ENCODE measurements at regions not wholly inside any gene's neighbourhood (a gene's known extent, or its start where the extent isn't known, plus 50 kb on each side); places are given as distances from the start of the nearest gene placed in this dataset.
A peak's percentile ranks its signal among the peaks of the same experiment; 100 is the strongest.
"Not testable (repeated sequence)": the region's sequence is repeated elsewhere in the genome, so short reads cannot be mapped to it uniquely, and the experiment has no call there.

DNA sequence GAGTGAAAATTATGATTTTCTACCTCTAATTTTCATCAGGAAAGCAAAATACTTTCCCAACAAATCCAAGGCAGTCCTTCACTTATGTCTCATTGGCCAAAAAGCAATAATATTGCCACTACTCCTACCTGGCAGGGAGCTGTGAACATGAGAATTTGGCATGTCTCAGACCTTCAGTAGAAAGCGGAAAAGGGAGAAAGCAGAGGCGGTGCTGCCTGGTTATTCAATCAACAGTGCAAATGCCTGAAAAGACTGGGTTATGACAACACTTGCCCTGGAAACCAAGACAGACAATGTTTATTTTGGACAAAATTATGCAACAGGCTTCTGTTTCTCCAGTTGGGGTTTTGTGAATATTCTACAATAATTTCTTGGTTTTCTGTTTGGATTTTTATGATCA lies 194.4 kb downstream of the TAF11L14 start:
- no peak for DNase-seq (ENCODE audit: low spot score)

DNA sequence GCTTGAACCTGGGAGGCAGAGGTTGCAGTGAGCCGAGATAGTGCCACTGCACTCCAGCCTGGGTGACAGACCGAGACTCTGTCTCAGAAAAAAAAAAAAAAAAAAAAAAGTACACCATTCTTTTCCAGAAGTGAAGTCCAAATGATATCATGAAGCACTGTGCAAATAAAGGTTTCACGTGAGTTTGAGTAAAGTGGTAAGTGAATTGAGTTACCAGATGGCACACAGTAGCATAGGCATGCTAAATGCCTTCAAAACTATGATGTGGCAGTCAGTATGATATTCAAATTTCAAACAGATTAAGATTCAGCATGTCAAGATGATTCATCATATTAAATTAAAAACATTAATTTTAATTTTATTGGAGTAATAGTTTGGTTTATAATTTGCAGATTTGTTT lies 195.2 kb downstream of the TAF11L14 start:
- DNase-seq (ENCODE audit: low spot score), result no peak

DNA sequence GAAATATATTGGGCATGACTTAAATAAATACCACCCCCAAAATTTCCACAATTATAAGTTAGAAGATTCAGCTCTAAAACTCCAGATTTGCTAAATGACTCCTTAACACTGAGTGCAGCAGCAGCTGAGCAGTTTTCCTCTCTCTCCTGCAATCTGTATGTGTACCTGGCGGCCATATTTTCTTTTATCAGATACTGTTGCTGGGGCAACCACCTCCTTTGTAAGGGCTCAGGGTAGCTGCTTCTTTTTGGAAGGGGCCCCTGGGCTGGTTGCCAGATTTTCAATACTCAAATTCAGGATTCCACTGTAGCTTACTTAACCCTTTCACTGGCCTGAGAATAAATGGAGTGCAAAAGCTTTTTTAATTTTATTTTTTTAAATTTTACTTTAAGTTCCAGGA lies 197.0 kb downstream of the TAF11L14 start:
- DNase-seq (ENCODE audit: low spot score), result peak; percentile 56

DNA sequence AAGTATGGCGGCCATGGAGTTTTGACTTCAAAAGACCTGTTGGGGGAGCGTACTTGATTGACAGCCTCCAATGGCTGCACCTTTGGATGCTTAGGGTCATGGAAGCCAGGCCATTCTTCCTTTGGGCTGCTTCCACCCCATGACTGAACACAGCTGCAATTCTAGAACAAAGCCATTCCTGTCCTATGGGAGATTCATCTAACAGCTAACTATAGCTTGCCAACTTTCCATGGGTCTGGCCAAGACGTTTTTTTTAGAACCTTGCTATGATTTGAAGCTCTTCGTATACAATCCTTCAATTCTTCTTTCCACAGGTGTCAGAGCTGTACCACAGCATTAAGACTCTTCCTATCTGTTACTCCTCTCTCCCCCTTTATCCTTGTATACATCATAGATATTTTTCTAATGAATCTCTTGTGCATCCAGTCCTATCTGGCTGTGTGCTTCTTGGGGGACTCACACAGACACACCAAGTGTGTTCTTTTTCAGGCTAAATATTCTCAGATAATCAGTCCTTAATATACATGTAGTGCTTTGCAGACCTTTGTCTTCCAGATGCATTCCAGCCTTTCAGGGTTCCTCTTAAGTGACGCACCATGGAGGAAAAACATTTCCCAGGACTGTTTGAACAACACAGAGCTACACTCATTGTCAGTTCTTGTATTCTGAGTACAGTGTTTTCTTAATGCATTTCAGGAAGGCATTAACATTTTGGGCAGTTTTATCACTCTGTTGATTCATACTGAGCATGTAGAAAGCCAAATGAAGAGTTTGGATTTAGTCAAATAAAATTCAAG lies 198.9 kb downstream of the TAF11L14 start:
- DNase-seq (ENCODE audit: low spot score), result no peak

DNA sequence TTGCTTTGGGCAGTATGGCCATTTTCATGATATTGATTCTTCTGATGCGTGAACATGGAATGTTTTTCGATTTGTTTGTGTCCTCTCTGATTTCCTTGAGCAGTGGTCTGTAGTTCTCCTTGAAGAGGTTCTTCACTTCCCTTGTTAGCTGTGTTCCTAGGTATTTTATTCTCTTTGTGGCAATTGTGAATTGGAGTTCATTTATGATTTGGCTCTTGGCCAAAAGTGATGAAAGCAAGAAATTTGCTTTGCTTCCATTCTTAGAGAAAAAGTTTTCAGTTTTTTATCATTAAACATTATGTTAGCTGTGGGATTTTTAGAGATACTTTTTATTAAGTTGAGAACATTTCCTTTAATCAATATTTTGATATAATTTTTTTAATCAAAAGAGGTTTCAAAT lies 203.5 kb downstream of the TAF11L14 start:
- no peak for DNase-seq (ENCODE audit: low spot score)

DNA sequence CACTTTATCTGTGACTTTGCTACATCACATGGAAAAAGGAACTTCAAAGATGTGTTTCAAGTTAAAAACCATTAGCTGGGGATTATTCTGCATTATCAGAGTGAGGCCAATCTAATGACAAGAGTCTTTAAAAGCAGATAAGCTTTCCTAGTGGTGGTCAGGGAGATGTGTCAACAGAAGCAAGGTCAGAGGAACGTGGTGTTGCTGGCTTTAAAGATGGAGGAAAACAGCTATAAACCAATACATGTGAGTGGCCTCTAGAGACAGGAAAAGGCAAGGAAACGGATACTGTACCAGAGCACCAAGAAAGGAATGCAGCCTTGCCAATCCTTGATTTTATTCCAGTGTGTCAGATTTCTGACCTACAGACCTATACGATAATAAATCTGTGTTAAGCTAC lies 204.2 kb downstream of the TAF11L14 start:
- no peak for DNase-seq (ENCODE audit: low spot score)

DNA sequence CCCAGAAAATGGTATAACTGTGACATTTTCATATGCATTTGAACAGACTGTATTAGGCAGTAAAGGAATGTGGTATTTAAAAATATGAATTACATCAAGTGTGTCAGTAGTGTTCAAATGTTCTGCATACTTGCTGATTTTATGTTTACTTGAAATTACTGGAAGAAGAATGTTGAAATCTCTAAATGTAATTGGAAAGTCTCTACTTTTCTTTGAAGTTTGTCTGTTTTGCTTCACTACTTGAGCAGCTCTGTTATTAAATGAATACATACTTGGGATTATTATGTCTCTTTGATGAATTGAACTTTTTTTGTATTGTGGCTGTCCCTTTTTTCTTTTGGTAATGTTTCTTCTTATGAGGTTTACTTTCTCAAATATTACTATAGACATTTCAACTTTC lies 205.6 kb downstream of the TAF11L14 start:
- no peak for DNase-seq (ENCODE audit: low spot score)

DNA sequence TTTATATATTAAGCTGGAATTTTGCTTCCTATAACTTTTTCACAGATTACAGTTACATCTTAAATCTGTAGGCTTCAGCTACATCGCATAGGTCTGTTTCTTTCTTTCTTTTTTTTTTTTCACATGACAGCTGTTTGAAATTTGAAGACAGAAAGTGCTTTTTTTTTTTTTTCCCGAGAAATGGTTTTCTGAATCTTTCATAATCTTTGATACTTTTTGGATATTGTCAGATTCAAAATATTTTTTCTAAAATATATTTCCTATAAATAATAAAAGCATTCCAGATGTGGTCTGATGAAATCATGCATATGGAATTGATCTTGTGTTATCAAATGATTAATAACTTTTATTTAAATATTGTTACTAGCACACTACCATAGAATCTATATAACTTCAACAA lies 212.2 kb downstream of the TAF11L14 start:
- no peak for DNase-seq (ENCODE audit: low spot score)

DNA sequence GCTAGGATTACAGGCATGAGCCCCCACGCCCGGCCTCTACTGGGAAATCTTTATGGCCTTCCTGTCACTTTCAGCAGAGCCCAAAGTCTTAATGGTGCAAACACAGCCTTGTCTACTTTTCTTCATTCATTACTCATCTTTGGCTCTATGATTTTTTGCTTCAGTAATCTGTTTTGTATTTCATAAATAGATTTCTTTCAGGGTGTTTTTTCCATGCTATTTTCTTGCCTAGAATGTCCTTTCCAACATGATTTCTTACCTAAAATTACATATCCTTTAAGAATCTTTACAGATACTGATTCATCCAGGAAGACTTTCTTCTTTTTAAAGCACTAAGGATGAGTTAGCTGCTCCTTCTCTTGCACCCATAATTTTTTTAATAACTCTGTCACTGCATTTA lies 213.0 kb downstream of the TAF11L14 start:
- DNase-seq (ENCODE audit: low spot score), result no peak

DNA sequence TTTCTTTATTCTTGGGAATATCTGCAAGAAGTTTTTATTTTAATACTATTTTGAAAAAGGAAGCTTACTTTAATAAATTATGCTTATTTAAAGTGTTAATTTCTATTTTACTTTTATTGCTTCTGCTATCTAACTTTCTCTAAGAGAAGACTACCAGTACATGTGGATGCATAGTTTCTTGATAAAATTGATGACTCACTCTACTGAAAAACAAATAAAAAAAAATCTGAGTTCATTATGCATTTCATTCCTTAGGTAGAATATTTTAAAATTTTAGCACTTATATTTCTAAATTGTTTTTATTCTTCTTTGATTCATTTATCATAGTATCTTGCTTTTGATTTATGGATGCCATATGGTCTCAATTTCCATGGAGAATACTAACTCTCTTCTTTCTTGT lies 217.9 kb downstream of the TAF11L14 start:
- no peak for DNase-seq (ENCODE audit: low spot score)

DNA sequence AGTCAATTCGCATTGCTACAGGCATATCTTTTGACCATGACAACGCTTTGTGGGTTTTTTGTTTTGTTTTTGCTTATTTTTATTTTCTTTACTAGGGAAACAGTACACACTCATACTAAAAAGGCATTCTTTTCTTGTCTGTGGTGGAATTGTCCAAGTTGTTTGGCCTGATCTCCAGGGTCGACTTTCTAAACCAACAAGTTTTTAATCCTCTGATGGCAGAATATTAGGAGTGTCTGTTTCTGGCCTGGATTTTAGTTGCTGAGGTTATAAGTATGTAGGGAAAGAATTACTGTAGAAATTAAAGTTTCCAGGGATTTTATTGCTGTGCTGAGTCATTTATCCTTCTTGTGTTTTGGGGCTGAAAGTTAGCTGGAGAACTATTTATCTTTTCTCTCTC lies 218.5 kb downstream of the TAF11L14 start:
- no peak for DNase-seq (ENCODE audit: low spot score)

DNA sequence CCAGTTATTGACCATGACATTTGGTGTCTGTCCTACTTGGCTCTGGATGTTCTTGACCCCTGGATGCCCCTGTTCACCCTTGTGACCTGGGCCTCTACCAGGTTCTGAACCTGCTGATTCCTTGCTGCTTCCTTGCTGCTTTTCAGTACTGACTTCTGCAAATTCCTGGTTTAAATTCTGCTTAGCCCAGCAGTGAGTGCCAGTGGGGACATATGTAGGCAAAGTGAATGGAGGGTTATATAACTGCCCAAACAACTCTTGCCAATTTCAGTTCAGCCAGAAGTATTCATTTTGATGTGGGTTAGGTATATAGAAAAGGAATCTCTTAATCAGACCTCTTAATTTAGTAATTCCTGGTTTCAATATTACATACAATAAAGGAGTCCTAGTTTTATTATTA lies 220.6 kb downstream of the TAF11L14 start:
- no peak for DNase-seq (ENCODE audit: low spot score)

DNA sequence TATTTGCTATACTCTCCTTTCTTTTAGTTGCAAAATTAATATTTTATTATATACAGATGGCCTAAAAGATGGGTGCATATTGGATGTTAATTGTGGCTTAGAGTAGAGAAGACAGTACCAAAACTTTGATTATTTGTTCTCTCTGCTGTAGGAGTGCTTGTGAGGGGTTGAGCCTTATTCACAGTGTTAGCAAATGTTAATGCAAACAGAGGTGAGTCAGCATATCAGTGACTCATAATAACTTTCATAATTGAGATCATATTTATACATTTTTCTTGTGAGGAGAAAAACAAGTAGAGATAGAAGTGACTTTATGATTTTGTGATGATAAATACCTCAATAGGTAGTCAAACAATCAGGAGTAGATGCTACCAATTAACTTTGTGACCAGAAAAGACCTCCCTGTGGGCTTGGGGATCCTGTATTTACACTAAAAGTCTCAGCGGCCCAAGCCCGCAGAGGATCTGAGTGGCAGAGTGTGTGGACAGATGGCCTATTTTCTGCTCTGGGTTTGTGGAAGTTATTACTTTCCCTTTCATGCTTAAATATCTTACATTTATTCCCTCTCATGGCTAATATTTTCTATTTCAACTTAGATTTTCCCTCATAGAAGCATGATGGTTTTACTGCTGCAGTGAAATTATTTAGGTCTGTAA lies 226.5 kb downstream of the TAF11L14 start:
- no peak for DNase-seq (ENCODE audit: low spot score)

DNA sequence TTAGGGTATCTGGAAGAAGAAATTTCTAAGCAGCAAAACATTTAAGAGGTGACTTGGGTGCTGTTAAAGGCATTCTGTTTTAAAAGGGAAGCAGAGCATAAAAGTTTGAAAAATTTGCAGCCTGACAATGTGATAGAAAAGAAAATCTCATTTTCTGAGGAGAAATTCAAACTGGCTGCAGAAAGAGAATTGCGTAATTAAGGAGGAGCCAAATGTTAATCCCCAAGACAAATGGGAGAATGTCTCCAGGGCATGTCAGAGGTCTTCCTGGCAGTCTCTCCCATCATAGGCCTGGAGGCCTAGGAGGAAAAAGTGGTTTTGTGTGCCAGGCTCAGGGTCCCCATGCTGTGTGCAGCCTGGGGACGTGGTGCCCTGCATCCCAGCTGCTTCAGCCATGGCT lies 230.6 kb downstream of the TAF11L14 start:
- DNase-seq (ENCODE audit: low spot score), result not testable (repeated sequence)

DNA sequence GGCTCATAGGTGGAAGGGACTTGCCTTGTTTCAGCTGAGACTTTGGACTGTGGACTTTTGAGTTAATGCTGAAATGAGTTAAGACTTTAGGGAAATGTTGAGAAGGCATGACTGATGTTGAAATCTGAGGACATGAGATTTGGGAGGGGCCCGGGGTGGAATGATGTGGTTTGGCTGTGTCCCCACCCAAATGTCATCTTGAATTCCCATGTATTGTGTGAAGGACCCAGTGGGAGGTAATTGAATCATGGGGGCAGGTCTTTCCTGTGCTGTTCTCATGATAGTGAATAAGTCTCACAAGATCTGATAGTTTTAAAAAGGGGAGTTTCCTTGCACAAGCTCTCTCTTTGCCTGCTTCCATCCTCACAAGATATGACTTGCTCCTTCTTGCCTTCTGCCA lies 231.7 kb downstream of the TAF11L14 start:
- DNase-seq (ENCODE audit: low spot score), result not testable (repeated sequence)

DNA sequence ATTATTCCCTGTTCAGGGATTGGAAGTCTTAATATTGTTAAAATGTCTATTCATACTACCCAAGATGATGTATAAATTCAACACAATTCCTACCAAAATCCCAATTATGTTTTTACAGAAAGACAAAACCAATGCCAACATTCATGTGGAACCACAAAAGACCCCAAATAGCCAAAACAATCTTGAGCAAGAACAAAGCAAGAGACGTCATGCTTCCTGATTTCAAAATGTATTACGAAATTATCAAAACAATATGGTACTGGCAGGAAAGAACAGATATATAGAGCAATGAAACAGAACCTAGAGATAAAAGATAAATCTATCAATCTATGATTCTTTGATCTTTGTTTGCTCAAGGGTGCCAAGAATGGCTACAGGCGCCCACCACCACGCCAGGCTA lies 237.9 kb downstream of the TAF11L14 start:
- DNase-seq (ENCODE audit: low spot score), result no peak

DNA sequence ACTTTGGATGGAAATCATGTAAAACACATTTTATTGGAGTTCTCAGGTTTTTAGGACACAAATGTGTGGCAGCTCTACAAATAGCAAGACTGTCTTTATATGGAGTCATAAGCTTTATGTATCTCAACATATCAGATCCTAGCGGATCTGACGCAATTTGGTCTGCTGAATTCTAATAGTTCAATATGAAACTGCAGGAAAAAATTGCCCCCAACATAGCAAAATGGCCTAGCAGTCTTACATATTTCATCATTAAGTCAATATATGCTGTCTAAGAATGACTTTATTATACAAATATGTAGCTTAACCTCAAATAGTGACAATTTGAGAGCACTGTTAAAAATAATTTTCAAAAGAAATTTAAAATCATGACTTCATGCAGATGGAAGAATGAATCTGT lies 244.3 kb downstream of the TAF11L14 start:
- no peak for DNase-seq (ENCODE audit: low spot score)

DNA sequence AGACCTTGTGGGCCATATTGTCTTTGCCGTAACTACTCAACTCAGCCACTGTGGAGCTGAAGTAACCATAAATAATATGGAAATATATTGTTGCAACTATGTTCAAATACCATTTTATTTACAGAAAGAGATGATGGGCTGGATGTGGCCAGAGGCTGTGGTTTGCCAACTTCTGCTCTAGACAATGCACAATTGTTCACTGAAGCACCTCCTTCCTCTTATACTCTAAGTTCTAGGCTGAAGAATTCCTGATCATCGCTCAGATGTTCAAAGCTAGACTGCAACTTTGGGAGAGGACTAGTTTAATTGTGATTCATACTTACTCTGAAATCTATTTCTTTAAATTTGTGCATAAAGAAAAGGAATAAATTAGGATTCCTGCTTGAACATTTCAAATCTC lies 245.0 kb downstream of the TAF11L14 start:
- no peak for DNase-seq (ENCODE audit: low spot score)

DNA sequence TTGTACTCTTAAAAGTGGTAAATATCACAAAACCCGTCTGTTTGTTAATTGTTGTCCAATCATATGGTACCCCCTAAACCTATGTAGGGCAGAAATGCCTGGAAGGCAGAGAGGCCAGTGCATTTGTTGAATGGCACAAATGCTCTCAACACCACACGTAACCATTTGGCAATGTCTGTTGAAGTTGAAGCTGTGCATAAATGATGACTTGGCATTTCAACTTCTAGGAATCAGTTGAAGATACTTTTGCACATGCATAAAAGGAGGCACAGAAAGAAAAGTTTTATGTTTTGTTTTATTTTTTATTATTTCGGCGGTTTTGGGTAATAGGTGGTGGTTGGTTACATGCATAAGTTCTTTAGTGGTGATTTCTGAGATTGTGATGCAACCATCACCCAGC lies 246.6 kb downstream of the TAF11L14 start:
- DNase-seq (ENCODE audit: low spot score), result no peak

DNA sequence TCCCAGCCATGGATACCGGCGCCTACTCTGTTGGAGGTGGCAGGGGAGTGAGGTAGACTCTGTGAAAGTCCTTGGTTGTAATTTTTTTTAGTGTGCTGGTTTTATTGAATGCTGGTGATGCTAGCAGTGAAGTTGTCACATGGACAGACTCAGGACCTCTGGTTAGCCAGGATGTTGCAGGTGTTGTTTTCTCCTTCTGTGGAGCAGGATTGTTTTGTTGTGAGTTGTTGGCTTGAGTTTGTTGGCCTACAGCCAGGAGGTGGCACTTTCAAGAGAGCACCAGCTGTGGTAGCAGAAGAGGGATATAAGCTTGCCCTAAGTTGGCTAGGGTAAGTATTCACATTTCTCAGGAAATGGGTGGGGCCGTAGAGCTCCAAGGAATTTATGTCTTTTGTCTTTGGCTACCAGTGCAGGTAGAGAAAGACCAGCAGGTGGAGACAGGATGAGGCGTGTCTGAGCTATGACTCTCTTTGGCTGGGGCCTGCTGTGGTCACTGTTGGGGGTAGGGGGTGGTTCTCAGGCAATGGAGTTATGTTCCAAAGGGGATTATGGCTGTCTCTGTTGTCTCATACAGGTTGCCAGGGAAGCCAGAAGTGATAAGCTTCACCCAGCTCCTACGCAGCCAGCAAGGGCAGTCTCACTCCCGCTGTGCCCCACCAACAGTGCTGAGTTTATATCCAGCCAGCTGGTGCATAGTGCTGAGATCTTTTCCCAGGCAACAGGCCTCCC lies 248.7 kb downstream of the TAF11L14 start:
- DNase-seq (ENCODE audit: low spot score), result peak; percentile 49

DNA sequence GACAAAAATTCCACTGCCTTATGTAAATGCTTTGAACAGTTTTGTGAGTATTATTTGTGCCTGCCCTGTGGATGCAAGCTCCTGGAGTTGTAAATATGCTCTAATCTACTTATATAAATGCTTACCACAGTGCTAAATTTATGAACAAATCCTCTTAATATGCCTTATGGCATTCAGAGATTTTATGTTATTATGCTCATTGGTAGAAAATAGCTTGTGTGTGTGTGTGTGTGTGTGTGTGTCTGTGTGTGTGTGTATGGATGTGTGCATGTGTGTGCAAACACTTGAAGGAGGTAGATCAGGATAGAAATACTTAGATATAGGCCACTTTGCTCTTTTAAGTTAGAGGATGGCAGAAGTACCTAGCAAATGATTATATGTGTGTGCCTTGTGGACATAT lies 253.9 kb downstream of the TAF11L14 start:
- no peak for DNase-seq (ENCODE audit: low spot score)

DNA sequence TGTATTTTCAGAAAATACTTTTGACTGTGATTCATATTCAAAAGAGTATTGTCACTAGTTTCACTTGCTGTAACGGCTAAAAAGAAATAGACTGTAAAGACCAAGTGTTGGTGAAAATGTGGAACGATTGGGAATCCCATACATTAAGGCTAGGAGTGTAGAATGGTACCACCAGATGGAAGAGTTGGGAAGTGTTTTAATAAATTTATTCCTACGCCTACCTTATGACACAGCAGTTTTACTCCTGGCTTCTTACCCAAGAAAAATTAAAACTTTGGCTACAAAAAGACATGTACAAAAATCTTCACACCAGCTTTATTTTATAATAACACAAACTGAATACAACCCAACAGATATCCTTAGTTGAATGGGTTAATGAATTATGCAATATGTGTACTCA lies 256.2 kb downstream of the TAF11L14 start:
- no peak for DNase-seq (ENCODE audit: low spot score)

DNA sequence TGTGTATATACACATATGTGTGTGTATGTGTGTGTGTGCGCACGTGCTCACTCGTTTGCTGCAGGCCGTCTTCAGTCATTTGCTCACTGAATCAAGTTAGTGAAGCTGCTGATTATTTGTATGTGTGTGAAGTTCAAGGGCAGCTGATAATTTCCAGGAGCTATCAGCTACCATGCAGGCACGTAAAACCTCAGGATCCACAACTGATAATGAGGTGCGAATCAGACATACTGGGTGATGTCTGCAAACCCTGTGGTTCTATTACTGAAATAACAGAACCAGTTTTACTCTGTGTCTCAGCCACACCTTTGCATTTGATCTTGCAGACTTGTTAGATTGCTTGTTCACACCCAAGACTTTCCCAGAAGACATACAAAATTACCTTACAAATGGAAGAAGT lies 257.6 kb downstream of the TAF11L14 start:
- DNase-seq (ENCODE audit: low spot score), result no peak
